ENCODE measurements at regions not wholly inside any gene's neighbourhood (a gene's known extent, or its start where the extent isn't known, plus 50 kb on each side); places are given as distances from the start of the nearest gene placed in this dataset.

DNA sequence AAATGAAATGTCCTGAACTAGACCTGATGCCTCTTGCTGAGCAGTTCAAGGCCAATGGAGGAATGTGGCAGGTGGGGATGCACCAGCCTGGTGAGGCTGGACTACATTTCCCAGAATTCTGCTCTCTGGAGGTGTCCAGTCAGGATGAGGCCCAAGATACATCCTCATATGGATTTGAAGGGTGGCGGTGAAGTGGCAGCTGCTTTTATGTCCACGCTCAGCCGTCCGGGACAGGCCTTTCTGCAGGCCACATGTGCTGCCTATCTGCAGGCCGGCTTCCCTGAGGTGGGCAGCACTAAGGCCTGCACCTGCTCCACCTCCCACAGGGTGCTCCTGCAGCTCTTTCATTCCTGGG lies 230.2 kb downstream of the BCL11B start:
- TF ChIP-seq, protein P1, sequence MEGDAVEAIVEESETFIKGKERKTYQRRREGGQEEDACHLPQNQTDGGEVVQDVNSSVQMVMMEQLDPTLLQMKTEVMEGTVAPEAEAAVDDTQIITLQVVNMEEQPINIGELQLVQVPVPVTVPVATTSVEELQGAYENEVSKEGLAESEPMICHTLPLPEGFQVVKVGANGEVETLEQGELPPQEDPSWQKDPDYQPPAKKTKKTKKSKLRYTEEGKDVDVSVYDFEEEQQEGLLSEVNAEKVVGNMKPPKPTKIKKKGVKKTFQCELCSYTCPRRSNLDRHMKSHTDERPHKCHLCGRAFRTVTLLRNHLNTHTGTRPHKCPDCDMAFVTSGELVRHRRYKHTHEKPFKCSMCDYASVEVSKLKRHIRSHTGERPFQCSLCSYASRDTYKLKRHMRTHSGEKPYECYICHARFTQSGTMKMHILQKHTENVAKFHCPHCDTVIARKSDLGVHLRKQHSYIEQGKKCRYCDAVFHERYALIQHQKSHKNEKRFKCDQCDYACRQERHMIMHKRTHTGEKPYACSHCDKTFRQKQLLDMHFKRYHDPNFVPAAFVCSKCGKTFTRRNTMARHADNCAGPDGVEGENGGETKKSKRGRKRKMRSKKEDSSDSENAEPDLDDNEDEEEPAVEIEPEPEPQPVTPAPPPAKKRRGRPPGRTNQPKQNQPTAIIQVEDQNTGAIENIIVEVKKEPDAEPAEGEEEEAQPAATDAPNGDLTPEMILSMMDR (IDR thresholded peaks at IDR 0.05): no peak
- no peak for TF ChIP-seq ZFX (IDR thresholded peaks at IDR 0.05; ENCODE audit: borderline replicate concordance)
